ENCODE measurements at regions not wholly inside any gene's neighbourhood (a gene's known extent, or its start where the extent isn't known, plus 50 kb on each side); places are given as distances from the start of the nearest gene placed in this dataset.

DNA sequence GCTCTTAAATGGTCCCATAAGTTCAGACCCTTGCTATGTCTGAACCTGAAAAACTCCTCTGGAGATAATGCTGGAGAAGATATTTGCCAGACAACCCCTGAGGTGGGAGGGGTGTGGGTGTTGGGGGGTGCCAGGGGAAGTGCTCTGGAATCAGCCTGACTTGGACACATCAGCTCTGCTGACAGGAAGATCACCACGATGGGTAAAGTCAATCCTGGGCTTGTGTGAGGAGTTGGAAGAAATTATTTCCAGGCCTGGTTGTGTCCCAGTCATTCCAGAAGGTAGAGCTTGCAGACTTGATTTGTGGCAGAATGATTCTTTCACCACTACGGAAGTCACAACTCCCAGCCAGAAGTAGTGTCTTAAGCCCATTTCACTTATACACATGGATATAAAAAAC is 60.3 kb upstream of the UNC5B start:
- H3K4me2 ChIP-seq (ENCODE audit: low read length), result no peak overlapping the region
- H3K9me2 ChIP-seq (ENCODE audit: low read depth, low read length), result no peaks in the 10 kb centered on the region
- H4K20me1 ChIP-seq (ENCODE audit: insufficient read depth, low read length), result no peaks in the 10 kb centered on the region
- no peak overlapping the region for H3K27ac ChIP-seq (ENCODE audit: low read depth, low read length, poor library complexity, severe bottlenecking)
- H3K4me3 ChIP-seq (ENCODE audit: low read depth, low read length, poor library complexity, severe bottlenecking), result no peak overlapping the region
- no peak overlapping the region for H3K9ac ChIP-seq (ENCODE audit: low read length)
- no peaks in the 10 kb centered on the region for H3K4me1 ChIP-seq (ENCODE audit: insufficient read depth, low read length, severe bottlenecking)
- H2AFZ ChIP-seq (ENCODE audit: low read length), result no peak overlapping the region
- no peaks in the 10 kb centered on the region for H3K36me3 ChIP-seq (ENCODE audit: insufficient read depth, low read length)
- TF ChIP-seq, protein P1, sequence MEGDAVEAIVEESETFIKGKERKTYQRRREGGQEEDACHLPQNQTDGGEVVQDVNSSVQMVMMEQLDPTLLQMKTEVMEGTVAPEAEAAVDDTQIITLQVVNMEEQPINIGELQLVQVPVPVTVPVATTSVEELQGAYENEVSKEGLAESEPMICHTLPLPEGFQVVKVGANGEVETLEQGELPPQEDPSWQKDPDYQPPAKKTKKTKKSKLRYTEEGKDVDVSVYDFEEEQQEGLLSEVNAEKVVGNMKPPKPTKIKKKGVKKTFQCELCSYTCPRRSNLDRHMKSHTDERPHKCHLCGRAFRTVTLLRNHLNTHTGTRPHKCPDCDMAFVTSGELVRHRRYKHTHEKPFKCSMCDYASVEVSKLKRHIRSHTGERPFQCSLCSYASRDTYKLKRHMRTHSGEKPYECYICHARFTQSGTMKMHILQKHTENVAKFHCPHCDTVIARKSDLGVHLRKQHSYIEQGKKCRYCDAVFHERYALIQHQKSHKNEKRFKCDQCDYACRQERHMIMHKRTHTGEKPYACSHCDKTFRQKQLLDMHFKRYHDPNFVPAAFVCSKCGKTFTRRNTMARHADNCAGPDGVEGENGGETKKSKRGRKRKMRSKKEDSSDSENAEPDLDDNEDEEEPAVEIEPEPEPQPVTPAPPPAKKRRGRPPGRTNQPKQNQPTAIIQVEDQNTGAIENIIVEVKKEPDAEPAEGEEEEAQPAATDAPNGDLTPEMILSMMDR (IDR thresholded peaks at IDR 0.05; ENCODE audit: low read length), result no peak
- no peak for TF ChIP-seq EZH2 (IDR thresholded peaks at IDR 0.05; ENCODE audit: borderline replicate concordance, low read length)
- H3F3A ChIP-seq (ENCODE audit: insufficient read depth, low read length), result no peaks in the 10 kb centered on the region
- H3K9me3 ChIP-seq (ENCODE audit: low read length), result no peaks in the 10 kb centered on the region
- H3K27me3 ChIP-seq (ENCODE audit: insufficient read depth, low read length), result no peaks in the 10 kb centered on the region
- H3K79me2 ChIP-seq (ENCODE audit: insufficient read depth, low read length), result no peaks in the 10 kb centered on the region

DNA sequence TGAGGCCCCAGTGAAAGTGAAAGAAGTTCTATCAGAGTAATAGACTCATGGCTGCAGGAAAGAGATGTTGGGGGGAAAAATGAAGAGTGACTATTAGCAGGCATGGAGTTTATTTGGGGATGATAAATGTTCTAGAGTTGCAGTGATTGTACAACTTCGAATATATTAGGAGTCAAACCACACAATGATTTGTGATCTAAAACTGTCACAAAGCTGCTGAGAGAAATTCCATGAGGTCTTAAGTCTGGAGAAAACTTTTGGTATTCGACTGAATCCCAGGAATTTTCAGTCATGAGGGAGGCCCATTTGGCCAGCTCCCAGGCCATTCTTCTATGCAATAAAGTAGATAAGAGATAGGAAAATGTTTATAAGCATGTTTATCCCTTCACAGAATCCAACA is 55.9 kb upstream of the UNC5B start:
- Histone ChIP-seq H3K4me2 (ENCODE audit: low read length) (no peak overlapping the region), H3K36me3 (ENCODE audit: insufficient read depth, low read length) (no peaks in the 10 kb centered on the region), H3F3A (ENCODE audit: insufficient read depth, low read length) (no peaks in the 10 kb centered on the region), H3K27ac (ENCODE audit: low read depth, low read length, poor library complexity, severe bottlenecking) (no peak overlapping the region), H2AFZ (ENCODE audit: low read length) (no peak overlapping the region), H3K79me2 (ENCODE audit: insufficient read depth, low read length) (no peaks in the 10 kb centered on the region), H3K9me2 (ENCODE audit: low read depth, low read length) (no peaks in the 10 kb centered on the region), H3K9me3 (ENCODE audit: low read length) (no peaks in the 10 kb centered on the region), H3K4me1 (ENCODE audit: insufficient read depth, low read length, severe bottlenecking) (no peaks in the 10 kb centered on the region), H3K27me3 (ENCODE audit: insufficient read depth, low read length) (no peaks in the 10 kb centered on the region), H3K4me3 (ENCODE audit: low read depth, low read length, poor library complexity, severe bottlenecking) (no peak overlapping the region), H3K9ac (ENCODE audit: low read length) (no peak overlapping the region), H4K20me1 (ENCODE audit: insufficient read depth, low read length) (no peaks in the 10 kb centered on the region)
- TF ChIP-seq EZH2 (IDR thresholded peaks at IDR 0.05; ENCODE audit: borderline replicate concordance, low read length), result no peak
- TF ChIP-seq, protein P1 (IDR thresholded peaks at IDR 0.05; ENCODE audit: low read length), result no peak

DNA sequence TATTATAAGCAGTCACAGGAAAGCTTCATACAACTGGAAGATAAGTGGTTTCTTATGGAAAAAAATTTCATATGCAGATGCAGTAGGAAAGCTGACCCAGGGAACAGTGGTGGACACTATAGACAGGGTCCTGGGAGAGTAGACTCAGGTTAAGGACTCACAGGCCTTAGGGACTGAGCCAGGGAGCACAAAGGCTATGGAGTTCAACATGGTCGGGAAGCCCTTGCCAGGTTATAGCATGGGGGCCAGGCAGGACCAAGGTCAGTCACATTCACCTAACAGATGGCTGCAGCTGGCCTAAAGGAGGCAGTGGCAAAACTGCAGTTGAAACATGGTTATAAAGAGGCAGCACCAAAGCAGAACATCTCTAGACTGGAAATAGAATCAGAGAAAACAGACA is 54.9 kb upstream of the UNC5B start:
- no peaks in the 10 kb centered on the region for H3K9me3 ChIP-seq (ENCODE audit: low read length)
- H3K9me2 ChIP-seq (ENCODE audit: low read depth, low read length), result no peaks in the 10 kb centered on the region
- no peak overlapping the region for H3K27ac ChIP-seq (ENCODE audit: low read depth, low read length, poor library complexity, severe bottlenecking)
- H3K27me3 ChIP-seq (ENCODE audit: insufficient read depth, low read length), result no peaks in the 10 kb centered on the region
- H2AFZ ChIP-seq (ENCODE audit: low read length), result no peak overlapping the region
- no peaks in the 10 kb centered on the region for H3F3A ChIP-seq (ENCODE audit: insufficient read depth, low read length)
- no peaks in the 10 kb centered on the region for H3K79me2 ChIP-seq (ENCODE audit: insufficient read depth, low read length)
- no peaks in the 10 kb centered on the region for H4K20me1 ChIP-seq (ENCODE audit: insufficient read depth, low read length)
- H3K36me3 ChIP-seq (ENCODE audit: insufficient read depth, low read length), result no peaks in the 10 kb centered on the region
- TF ChIP-seq EZH2 (IDR thresholded peaks at IDR 0.05; ENCODE audit: borderline replicate concordance, low read length), result no peak
- TF ChIP-seq, protein P1 (IDR thresholded peaks at IDR 0.05; ENCODE audit: low read length), result no peak
- H3K4me2 ChIP-seq (ENCODE audit: low read length), result no peak overlapping the region
- no peak overlapping the region for H3K4me3 ChIP-seq (ENCODE audit: low read depth, low read length, poor library complexity, severe bottlenecking)
- no peak overlapping the region for H3K9ac ChIP-seq (ENCODE audit: low read length)
- H3K4me1 ChIP-seq (ENCODE audit: insufficient read depth, low read length, severe bottlenecking), result no peaks in the 10 kb centered on the region
